Left ventricle myocardium inferior (tissue), 1 donor: ENCODE measurements at regions not wholly inside any gene's neighbourhood (a gene's known extent, or its start where the extent isn't known, plus 50 kb on each side); places are given as distances from the start of the nearest gene placed in this dataset.
"Not testable (repeated sequence)": the region's sequence is repeated elsewhere in the genome, so short reads cannot be mapped to it uniquely, and the experiment has no call there.

ENCODE experiments used
- DNase-seq: peaks from one replicate; pipeline ENCODE4 v3.0.0-alpha.2; 2020
- H3K27ac ChIP-seq: fragments of 200-600 bp; replicated peaks from 2 replicates; pipeline ENCODE4 v1.8.0; 2021
- H3K27me3 ChIP-seq: fragments of 200-600 bp; 2 replicates; pipeline ENCODE4 v1.8.0; 2021; ENCODE audit warnings: low read depth
- H3K36me3 ChIP-seq: fragments of 200-600 bp; 2 replicates; pipeline ENCODE4 v1.8.0; 2021
- H3K4me1 ChIP-seq: fragments of 200-600 bp; 2 replicates; pipeline ENCODE4 v1.8.0; 2021
- H3K4me3 ChIP-seq: fragments of 200-600 bp; 2 replicates; pipeline ENCODE4 v1.8.0; 2021; ENCODE audit warnings: mild to moderate bottlenecking, moderate library complexity
- H3K9me3 ChIP-seq: fragments of 200-600 bp; replicated peaks from 2 replicates; pipeline ENCODE4 v1.8.0; 2021
- intact Hi-C: fragments of 100-400 bp; cut with micrococcal nuclease; formaldehyde crosslinking; loops from one replicate; pipeline ENCODE4 v1.11.0; 2022
- TF ChIP-seq, protein P1 (sequence below): fragments of 200-600 bp; IDR thresholded peaks from 2 replicates; pipeline ENCODE4 v1.8.0; 2021; ENCODE audit warnings: antibody characterized with exemption, mild to moderate bottlenecking, borderline replicate concordance
- donor health status: DM: no; HTN: yes; CAD: no; lungs with severe emphysema.

GRCh38 chr3:34109021-34109420, 310.6 kb downstream of the PDCD6IP start:
- intact Hi-C loops, result no loop called here
- Histone ChIP-seq H3K9me3 (no peaks in the 10 kb centered on the region), H3K27me3 (peaks cover 9% of the 10 kb centered on the region), H3K27ac (no peak overlapping the region), H3K4me3 (no peak overlapping the region), H3K4me1 (no peaks in the 10 kb centered on the region), H3K36me3 (no peaks in the 10 kb centered on the region)
- TF ChIP-seq, protein P1, sequence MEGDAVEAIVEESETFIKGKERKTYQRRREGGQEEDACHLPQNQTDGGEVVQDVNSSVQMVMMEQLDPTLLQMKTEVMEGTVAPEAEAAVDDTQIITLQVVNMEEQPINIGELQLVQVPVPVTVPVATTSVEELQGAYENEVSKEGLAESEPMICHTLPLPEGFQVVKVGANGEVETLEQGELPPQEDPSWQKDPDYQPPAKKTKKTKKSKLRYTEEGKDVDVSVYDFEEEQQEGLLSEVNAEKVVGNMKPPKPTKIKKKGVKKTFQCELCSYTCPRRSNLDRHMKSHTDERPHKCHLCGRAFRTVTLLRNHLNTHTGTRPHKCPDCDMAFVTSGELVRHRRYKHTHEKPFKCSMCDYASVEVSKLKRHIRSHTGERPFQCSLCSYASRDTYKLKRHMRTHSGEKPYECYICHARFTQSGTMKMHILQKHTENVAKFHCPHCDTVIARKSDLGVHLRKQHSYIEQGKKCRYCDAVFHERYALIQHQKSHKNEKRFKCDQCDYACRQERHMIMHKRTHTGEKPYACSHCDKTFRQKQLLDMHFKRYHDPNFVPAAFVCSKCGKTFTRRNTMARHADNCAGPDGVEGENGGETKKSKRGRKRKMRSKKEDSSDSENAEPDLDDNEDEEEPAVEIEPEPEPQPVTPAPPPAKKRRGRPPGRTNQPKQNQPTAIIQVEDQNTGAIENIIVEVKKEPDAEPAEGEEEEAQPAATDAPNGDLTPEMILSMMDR, result no peak
- no peak for DNase-seq

DNA sequence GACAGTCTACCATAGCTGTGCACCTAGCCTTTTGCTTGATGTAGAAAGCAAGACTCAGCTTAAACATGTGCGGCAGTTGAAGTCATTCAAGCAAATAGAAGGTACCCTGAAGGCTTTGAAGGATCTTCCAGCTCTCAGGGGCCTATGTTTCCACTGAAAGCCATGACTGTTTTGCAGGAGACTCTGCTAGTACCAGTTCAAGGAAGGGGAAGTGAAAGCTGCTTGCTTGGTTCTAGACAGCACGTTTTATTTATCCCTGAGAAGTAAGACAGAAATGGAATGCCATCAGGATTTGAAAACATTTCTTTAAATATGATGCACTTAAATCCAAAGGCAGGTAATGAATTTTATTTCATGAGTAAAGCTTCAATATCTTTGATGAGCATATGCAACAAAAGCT, 311.4 kb downstream of the PDCD6IP start:
- no peaks in the 10 kb centered on the region for H3K36me3 ChIP-seq
- H3K4me3 ChIP-seq, result no peak overlapping the region
- H3K27me3 ChIP-seq, result peaks cover 2% of the 10 kb centered on the region
- intact Hi-C loops, result no loop called here
- DNase-seq, result no peak
- H3K4me1 ChIP-seq, result no peaks in the 10 kb centered on the region
- H3K9me3 ChIP-seq, result no peaks in the 10 kb centered on the region
- TF ChIP-seq, protein P1, result no peak
- H3K27ac ChIP-seq, result no peak overlapping the region

- TF ChIP-seq, protein P1, result no peak
- no peak for DNase-seq
- Histone ChIP-seq H3K27ac (no peak overlapping the region), H3K9me3 (peaks cover 15% of the 10 kb centered on the region), H3K36me3 (no peaks in the 10 kb centered on the region), H3K4me1 (no peaks in the 10 kb centered on the region), H3K4me3 (no peak overlapping the region), H3K27me3 (no peaks in the 10 kb centered on the region)
- intact Hi-C loops, result no loop called here
These were observed 312.9 kb downstream of the PDCD6IP start for GRCh38 chr3:34111361-34111760.

GRCh38 chr3:34112261-34112660, 313.8 kb downstream of the PDCD6IP start:
- H3K4me1 ChIP-seq, H3K27me3 ChIP-seq, DNase-seq, H3K27ac ChIP-seq, H3K36me3 ChIP-seq, intact Hi-C loops, H3K4me3 ChIP-seq: not testable (repeated sequence)
- peaks cover 24% of the 10 kb centered on the region for H3K9me3 ChIP-seq

- H3K4me3 ChIP-seq, result no peak overlapping the region
- no peaks in the 10 kb centered on the region for H3K4me1 ChIP-seq
- H3K27me3 ChIP-seq, result no peaks in the 10 kb centered on the region
- TF ChIP-seq, protein P1, result no peak
- H3K36me3 ChIP-seq, result no peaks in the 10 kb centered on the region
- no peak overlapping the region for H3K27ac ChIP-seq
- H3K9me3 ChIP-seq, result peaks cover 9% of the 10 kb centered on the region
- intact Hi-C loops, result no loop called here
- no peak for DNase-seq
These were observed 332.7 kb downstream of the PDCD6IP start for GRCh38 chr3:34131091-34131490.

DNA sequence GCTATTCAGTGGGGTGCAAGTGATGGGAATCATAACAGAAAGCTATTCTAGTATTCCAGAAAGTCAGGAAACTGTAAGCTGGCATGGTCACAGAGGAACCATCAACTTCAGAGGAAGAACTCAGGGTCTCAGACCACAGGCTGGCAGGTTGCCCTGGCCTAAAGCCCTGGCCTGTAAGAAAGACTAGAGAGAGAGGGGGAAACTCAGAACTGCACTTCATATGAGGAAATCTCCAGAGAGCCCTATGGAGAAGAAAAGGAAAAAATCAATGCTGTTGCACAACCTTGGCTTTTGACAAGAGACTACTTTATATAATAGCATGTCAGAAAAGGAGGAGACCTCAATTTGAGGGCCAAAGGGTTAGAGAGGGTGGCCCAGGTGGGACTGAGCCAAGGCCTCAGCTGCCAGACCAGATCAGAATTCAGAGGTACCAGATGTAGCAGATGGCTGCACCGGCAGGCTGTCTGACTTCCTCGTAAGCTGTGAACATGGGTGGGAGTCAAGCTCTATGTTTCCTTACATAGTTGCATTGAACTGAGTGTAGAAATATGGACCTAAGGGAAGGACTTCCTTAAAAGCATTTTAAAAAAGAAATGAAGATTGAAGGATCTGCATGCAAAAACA, 333.8 kb downstream of the PDCD6IP start:
- H3K36me3 ChIP-seq, result no peaks in the 10 kb centered on the region
- H3K4me3 ChIP-seq, result no peak overlapping the region
- no peaks in the 10 kb centered on the region for H3K27me3 ChIP-seq
- no peaks in the 10 kb centered on the region for H3K4me1 ChIP-seq
- peaks cover 15% of the 10 kb centered on the region for H3K9me3 ChIP-seq
- no peak overlapping the region for H3K27ac ChIP-seq
- DNase-seq, result peak; percentile 30
- TF ChIP-seq, protein P1, result no peak
- intact Hi-C loops, result no loop called here
